ENCODE measurements at regions not wholly inside any gene's neighbourhood (a gene's known extent, or its start where the extent isn't known, plus 50 kb on each side); places are given as distances from the start of the nearest gene placed in this dataset.

GRCh38 chr11:33514079-33514925, 186.3 kb downstream of the C11orf91 start:
- no peak overlapping the region for H3K4me3 Mint-ChIP-seq (ENCODE audit: unreplicated experiment)
- H3K9me3 Mint-ChIP-seq (ENCODE audit: unreplicated experiment), result peaks cover 2% of the 10 kb centered on the region
- TF ChIP-seq CTCF (IDR thresholded peaks at IDR 0.05; ENCODE audit: partially characterized antibody, unreplicated experiment), result no peak
- no peak overlapping the region for H3K27ac Mint-ChIP-seq (ENCODE audit: unreplicated experiment)
- DNase-seq, result no peak
- no peaks in the 10 kb centered on the region for H3K36me3 Mint-ChIP-seq (ENCODE audit: unreplicated experiment)
- H3K27me3 Mint-ChIP-seq (ENCODE audit: unreplicated experiment), result no peaks in the 10 kb centered on the region
- peaks cover 7% of the 10 kb centered on the region for H3K4me1 Mint-ChIP-seq (ENCODE audit: low read depth, unreplicated experiment)

DNA sequence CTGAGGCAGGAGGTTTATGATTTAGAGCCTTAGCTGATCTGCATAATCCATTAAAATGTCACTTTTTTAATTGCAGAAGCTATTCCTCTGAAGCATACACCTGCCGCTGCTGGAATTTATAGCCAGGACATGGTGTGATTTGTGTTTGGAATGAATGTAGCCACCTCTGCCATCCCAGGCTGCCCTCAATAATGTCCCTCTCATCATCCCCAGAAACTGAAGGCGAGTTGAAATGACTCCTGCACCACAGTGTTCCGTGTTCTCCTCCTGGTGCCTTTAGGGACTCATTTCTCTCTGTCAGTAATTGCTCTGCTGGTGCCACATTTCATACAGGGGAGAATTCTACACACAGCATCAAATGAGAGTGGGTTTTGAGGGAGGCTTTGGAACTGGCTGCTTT, 191.0 kb downstream of the C11orf91 start:
- Mint-ChIP-seq H3K27me3 (ENCODE audit: unreplicated experiment) (no peaks in the 10 kb centered on the region), H3K4me1 (ENCODE audit: low read depth, unreplicated experiment) (no peaks in the 10 kb centered on the region), H3K36me3 (ENCODE audit: unreplicated experiment) (no peaks in the 10 kb centered on the region), H3K4me3 (ENCODE audit: unreplicated experiment) (no peak overlapping the region), H3K9me3 (ENCODE audit: unreplicated experiment) (no peaks in the 10 kb centered on the region), H3K27ac (ENCODE audit: unreplicated experiment) (no peak overlapping the region)
- TF ChIP-seq CTCF (IDR thresholded peaks at IDR 0.05; ENCODE audit: partially characterized antibody, unreplicated experiment), result no peak
- DNase-seq, result no peak

GRCh38 chr11:33507967-33508366, 192.7 kb downstream of the C11orf91 start:
- Mint-ChIP-seq H3K4me1 (ENCODE audit: low read depth, unreplicated experiment) (no peaks in the 10 kb centered on the region), H3K4me3 (ENCODE audit: unreplicated experiment) (no peak overlapping the region), H3K36me3 (ENCODE audit: unreplicated experiment) (no peaks in the 10 kb centered on the region), H3K27ac (ENCODE audit: unreplicated experiment) (no peak overlapping the region), H3K27me3 (ENCODE audit: unreplicated experiment) (no peaks in the 10 kb centered on the region), H3K9me3 (ENCODE audit: unreplicated experiment) (no peaks in the 10 kb centered on the region)
- no peak for DNase-seq
- TF ChIP-seq CTCF (IDR thresholded peaks at IDR 0.05; ENCODE audit: partially characterized antibody, unreplicated experiment), result no peak

DNA sequence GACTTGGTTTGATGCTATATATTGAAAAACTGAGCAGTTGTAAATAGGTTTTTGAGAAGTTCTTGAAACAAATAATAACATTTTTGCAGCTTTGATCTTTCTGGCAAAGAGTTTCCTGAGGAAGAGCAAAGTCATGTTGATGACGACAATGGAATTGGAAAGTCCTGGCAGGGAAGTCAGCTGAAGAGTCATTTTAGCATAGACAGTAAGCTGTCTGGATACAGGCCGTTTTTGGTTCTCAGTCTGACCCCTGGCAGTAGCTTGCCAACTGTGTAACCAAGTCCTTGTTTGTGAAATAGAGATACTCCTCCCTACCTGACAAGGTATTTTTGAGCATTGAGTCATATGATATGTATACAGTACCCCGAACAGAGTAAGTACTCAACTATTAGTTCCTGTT, 193.3 kb downstream of the C11orf91 start:
- no peak overlapping the region for H3K27ac Mint-ChIP-seq (ENCODE audit: unreplicated experiment)
- no peaks in the 10 kb centered on the region for H3K4me1 Mint-ChIP-seq (ENCODE audit: low read depth, unreplicated experiment)
- H3K27me3 Mint-ChIP-seq (ENCODE audit: unreplicated experiment), result no peaks in the 10 kb centered on the region

More for the DNA sequence above, 193.3 kb downstream of the C11orf91 start:
- TF ChIP-seq CTCF (IDR thresholded peaks at IDR 0.05; ENCODE audit: partially characterized antibody, unreplicated experiment), result no peak
- DNase-seq, result no peak
- Mint-ChIP-seq H3K36me3 (ENCODE audit: unreplicated experiment) (no peaks in the 10 kb centered on the region), H3K4me3 (ENCODE audit: unreplicated experiment) (no peak overlapping the region), H3K9me3 (ENCODE audit: unreplicated experiment) (no peaks in the 10 kb centered on the region)
